ENCODE measurements at regions not wholly inside any gene's neighbourhood (a gene's known extent, or its start where the extent isn't known, plus 50 kb on each side); places are given as distances from the start of the nearest gene placed in this dataset.
"Not testable (repeated sequence)": the region's sequence is repeated elsewhere in the genome, so short reads cannot be mapped to it uniquely, and the experiment has no call there.

DNA sequence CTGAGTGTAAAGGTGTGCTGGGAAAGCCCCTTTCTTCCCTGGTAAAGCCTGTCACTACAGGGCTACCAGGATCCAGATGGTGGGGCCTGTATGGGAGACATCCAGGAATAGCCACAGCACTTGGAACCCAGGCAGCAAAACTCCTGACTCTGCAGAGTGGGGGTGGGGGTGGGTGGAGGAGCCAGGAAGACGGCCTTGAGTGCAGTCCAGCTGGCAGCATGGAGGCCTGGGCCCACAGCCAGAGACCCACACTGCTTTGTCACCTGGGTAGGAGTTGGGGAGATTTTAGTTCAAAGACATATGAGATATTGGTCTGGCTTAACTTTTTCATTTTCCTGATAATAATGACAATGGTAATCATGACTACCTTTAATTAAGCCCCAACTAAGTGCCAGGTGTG lies 116.7 kb upstream of the MRPS22 start:
- H3K4me1 Mint-ChIP-seq = peaks cover 16% of the 10 kb centered on the region
- H3K4me3 Mint-ChIP-seq = no peak overlapping the region
- no peaks in the 10 kb centered on the region for H3K27me3 Mint-ChIP-seq (ENCODE audit: low read depth, poor library complexity)
- DNase-seq = no peak
- H3K36me3 Mint-ChIP-seq (ENCODE audit: low read depth) = no peaks in the 10 kb centered on the region
- TF ChIP-seq, protein P1, sequence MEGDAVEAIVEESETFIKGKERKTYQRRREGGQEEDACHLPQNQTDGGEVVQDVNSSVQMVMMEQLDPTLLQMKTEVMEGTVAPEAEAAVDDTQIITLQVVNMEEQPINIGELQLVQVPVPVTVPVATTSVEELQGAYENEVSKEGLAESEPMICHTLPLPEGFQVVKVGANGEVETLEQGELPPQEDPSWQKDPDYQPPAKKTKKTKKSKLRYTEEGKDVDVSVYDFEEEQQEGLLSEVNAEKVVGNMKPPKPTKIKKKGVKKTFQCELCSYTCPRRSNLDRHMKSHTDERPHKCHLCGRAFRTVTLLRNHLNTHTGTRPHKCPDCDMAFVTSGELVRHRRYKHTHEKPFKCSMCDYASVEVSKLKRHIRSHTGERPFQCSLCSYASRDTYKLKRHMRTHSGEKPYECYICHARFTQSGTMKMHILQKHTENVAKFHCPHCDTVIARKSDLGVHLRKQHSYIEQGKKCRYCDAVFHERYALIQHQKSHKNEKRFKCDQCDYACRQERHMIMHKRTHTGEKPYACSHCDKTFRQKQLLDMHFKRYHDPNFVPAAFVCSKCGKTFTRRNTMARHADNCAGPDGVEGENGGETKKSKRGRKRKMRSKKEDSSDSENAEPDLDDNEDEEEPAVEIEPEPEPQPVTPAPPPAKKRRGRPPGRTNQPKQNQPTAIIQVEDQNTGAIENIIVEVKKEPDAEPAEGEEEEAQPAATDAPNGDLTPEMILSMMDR (IDR thresholded peaks at IDR 0.05) = no peak
- H3K27ac Mint-ChIP-seq = no peak overlapping the region
- no peaks in the 10 kb centered on the region for H3K9me3 Mint-ChIP-seq

DNA sequence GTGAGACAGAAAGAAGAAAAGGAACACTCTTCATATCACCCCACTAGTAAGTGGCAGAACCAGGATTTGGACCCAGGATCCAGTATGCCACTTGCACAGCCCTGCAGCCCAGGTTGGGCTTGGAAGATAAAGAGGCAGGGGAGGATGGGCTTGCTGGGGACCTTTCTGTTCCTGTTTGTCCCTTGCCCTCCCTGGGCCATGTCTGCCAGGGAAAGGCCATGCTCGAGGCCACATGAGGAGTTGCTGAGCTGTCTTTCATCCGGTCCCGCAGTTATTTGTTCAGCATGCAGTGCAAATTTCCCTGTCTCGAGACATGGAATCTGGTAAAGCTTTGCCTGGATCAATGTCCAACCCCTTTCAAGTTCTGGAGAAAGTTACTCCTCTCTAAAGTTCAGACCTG lies 116.0 kb upstream of the MRPS22 start:
- peaks cover 2% of the 10 kb centered on the region for H3K27me3 Mint-ChIP-seq (ENCODE audit: low read depth, poor library complexity)
- H3K4me3 Mint-ChIP-seq = no peak overlapping the region
- TF ChIP-seq, protein P1 (IDR thresholded peaks at IDR 0.05) = no peak
- H3K36me3 Mint-ChIP-seq (ENCODE audit: low read depth) = no peaks in the 10 kb centered on the region
- no peak for DNase-seq
- H3K27ac Mint-ChIP-seq = no peak overlapping the region
- peaks cover 16% of the 10 kb centered on the region for H3K4me1 Mint-ChIP-seq
- H3K9me3 Mint-ChIP-seq = no peaks in the 10 kb centered on the region

DNA sequence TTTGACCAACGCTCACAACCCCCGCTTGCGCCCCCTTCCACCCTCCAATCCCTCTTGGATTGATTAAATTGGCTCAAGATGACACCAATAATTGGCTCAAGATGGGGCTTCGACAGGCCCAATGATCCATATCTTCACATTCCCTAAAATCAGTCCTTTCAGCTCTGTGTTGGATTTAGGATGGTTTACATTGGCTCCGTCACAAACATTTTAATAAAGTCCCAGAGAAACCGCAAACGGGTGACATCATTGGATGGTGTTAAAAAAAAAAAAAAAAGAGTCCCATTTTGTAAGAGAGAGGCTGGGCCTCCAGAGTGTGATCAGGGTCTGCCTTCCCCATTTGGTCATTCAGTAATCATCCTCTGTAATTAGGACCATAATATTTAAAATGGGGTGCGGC lies 113.4 kb upstream of the MRPS22 start:
- H3K27me3 Mint-ChIP-seq (ENCODE audit: low read depth, poor library complexity) = peaks cover 2% of the 10 kb centered on the region
- no peak overlapping the region for H3K27ac Mint-ChIP-seq
- no peak for DNase-seq
- TF ChIP-seq, protein P1 (IDR thresholded peaks at IDR 0.05) = no peak
- H3K4me1 Mint-ChIP-seq = peaks cover 24% of the 10 kb centered on the region
- no peaks in the 10 kb centered on the region for H3K36me3 Mint-ChIP-seq (ENCODE audit: low read depth)
- H3K9me3 Mint-ChIP-seq = no peaks in the 10 kb centered on the region
- H3K4me3 Mint-ChIP-seq = no peak overlapping the region

DNA sequence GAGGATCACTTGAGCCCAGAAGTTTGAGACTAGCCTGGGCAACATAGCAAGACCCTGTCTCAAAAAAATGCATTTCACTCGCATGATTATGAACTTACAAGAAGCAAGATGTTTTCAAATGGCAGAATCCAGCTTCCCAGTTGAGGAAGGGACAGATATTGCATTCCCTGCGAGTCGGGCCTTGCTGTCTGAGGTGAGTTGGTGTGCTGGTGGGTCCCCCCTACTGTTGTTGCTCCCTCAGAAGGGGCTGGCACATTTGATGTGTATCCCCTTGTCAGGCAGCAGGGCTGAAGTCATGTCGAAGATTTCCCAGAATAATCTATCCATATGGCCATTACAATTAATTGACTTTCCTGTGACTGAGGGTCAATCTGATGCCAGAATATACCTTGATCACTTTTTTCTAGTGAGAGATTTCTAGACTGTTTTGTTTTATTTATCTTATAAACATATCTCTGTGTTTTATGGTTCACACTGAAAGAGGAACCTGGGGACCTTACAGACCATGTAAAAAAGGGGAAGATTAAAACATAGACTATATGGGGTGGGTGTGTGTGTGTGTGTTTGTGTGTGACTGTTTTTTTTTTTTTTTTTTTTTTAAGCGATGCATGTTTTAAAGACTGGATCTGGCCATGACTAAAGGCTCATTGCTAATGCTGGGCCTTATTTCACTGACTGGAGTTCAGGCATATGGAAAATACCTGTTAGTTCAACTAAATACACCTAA lies 112.1 kb upstream of the MRPS22 start:
- Mint-ChIP-seq H3K27me3 (ENCODE audit: low read depth, poor library complexity) (peaks cover 12% of the 10 kb centered on the region), H3K27ac (no peak overlapping the region), H3K4me1 (peaks cover 24% of the 10 kb centered on the region), H3K9me3 (no peaks in the 10 kb centered on the region), H3K36me3 (ENCODE audit: low read depth) (no peaks in the 10 kb centered on the region), H3K4me3 (no peak overlapping the region)
- TF ChIP-seq, protein P1 (IDR thresholded peaks at IDR 0.05) = no peak
- DNase-seq = no peak

DNA sequence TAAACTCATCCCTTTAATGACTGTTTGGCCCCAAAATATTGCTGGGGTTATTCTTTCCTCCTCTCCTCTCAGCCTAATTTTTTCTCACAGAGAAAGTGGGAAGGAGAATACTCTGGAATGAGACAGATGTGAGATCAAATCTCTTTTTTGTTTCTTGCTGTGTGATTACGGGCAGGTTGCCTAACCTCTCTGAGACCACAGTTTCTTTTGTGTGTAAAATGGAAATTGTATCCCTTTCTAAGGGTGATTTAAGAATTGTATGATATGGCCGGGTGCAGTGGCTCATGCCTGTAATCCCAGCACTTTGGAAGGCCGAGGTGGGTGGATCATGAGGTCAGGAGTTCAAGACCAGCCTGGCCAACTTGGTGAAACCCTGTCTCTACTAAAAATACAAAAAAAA lies 111.5 kb upstream of the MRPS22 start:
- not testable (repeated sequence) for H3K9me3 Mint-ChIP-seq; H3K4me3 Mint-ChIP-seq; DNase-seq; H3K27ac Mint-ChIP-seq; H3K36me3 Mint-ChIP-seq (ENCODE audit: low read depth)
- Mint-ChIP-seq H3K4me1 (peaks cover 24% of the 10 kb centered on the region), H3K27me3 (ENCODE audit: low read depth, poor library complexity) (peaks cover 17% of the 10 kb centered on the region)

DNA sequence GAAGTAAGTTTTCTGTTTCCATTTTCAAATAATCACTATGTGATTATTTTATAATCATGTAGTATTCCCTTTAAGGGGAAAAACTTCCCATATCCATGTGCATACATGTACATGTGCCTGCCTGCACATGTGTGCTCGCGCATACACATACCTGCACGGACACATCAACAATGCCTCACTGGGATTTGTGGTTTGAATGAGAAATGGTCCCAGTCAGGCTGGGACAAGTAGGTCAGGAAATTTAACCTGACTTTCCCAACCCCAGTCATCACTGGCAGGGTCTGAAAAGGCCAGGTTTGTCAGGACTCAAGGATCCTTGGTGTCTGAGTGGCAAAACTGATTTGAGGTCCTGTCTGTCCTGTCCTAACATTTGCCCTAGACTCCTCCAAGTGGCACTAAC lies 109.3 kb upstream of the MRPS22 start:
- TF ChIP-seq, protein P1 (IDR thresholded peaks at IDR 0.05) = no peak
- Mint-ChIP-seq H3K4me3 (no peak overlapping the region), H3K27me3 (ENCODE audit: low read depth, poor library complexity) (peaks cover 35% of the 10 kb centered on the region), H3K27ac (peak overlapping the region; percentile 25), H3K9me3 (no peaks in the 10 kb centered on the region), H3K4me1 (peaks cover 8% of the 10 kb centered on the region), H3K36me3 (ENCODE audit: low read depth) (no peaks in the 10 kb centered on the region)
- no peak for DNase-seq
